OCI-M1 (cell line): ENCODE measurements at regions not wholly inside any gene's neighbourhood (a gene's known extent, or its start where the extent isn't known, plus 50 kb on each side); places are given as distances from the start of the nearest gene placed in this dataset.

ENCODE experiments used
- DNase-seq: peaks from one replicate; lab custom pipeline; 2025; lab: John Stamatoyannopoulos, UW

DNA sequence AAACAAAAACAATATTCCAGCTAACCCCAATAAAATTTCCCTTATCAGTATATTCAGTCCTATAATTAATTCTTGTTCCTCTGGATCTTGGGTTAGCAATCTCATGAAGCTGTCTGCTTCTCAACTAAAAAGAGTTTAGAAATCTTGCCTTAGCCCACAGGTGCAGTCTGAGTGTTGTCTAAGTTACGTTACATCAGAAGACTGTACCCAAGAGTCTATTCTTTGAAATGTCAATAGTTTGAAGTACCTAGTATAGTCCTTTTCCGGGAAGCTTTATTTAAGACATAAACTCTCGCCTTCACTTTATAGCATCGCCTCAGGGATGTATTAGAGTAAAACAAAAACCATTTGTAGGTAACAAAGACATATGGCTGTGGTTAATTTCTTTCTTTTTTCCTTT is 465.1 kb downstream of the FUT8 start:
- no peak for DNase-seq

DNA sequence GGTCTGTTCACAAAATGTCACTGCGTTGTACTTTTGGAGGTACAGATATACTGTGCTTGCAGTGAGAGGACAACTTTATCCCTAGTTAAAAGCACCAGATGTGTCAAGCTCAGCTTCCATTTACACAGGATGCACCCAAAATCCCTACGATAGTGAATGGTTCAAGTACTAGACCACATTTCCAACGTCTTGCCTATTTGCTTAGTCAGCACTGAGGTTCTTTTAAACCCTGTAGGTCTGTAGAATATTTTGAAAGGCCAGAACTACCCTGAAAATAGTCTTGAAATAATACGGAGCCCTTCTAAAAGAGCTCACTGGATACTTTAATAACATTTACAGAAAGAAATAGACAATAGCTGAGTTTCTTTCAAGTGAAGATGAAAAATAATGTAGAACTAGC is 466.1 kb downstream of the FUT8 start:
- DNase-seq, result no peak

DNA sequence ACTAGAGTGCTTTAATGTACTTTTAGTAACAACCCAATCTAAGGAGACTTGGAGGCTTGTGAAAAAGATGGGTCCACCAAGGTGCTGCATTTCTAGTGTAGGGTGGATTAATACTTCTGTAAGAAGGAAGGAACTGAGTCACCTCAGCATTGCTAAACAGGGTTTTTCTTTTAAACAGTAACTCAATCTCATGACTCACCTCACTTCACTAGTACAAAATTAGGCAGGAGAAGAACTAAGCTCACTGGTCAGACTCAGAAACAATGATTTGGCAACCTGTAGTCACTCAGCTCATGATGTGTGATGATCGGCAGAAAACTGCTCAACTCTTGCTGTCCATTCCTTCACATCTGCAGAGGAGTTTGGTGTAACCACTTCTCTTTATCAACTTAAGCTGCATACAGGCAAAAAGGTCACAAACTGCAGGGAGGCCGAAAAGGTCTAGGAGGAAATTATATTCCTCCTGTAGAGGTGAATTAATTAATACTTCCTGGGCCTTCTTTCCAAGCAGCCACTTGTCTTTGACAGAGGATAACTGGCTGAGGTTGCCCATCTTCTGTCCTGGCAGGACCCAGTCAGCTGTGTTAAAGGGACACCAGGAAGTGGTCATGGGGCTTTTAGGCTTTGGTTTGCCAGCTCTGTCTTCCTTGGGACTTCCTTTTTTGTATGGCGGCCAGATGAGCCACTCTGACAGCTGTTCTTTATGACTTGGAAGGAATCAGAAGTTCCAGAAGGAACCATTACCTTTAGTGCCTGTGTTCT is 466.9 kb downstream of the FUT8 start:
- DNase-seq, result peak; percentile 41

DNA sequence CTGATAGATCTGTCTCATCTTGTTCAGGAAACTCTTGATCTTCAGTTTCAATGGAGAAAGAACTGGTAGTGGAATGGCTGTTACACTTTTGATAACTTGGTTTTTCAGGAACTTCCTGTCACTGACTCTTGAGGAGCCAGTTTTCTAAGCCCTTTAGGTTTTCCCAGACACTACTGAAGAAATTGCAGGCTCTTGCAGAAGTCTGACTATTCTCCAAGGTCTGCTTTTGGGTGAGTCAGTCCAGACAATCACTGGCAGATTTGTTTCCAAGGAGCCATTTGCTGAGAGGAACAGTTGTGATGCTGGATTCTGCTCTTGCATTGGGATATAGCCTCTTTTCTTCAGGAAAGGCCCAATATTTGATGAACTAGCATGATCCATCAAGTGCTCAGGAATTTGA is 468.0 kb downstream of the FUT8 start:
- no peak for DNase-seq

DNA sequence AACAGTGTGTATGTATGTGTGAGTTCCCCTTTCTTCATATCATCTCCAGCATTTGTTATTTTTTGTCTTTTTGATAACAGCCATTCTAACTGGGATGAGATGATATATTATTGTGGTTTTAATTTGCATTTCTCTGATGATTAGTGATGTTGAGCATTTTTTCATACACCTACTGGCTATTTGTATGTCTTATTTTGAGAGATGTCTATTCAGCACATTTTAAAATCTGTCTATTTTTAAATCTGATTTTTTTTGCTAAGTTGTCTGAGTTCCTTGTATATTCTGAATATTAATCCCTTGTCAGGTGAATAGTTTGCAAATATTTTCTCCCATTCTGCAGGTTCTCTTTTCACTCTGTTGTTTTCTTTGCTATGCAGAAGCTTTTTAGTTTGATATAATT is 469.1 kb downstream of the FUT8 start:
- no peak for DNase-seq

DNA sequence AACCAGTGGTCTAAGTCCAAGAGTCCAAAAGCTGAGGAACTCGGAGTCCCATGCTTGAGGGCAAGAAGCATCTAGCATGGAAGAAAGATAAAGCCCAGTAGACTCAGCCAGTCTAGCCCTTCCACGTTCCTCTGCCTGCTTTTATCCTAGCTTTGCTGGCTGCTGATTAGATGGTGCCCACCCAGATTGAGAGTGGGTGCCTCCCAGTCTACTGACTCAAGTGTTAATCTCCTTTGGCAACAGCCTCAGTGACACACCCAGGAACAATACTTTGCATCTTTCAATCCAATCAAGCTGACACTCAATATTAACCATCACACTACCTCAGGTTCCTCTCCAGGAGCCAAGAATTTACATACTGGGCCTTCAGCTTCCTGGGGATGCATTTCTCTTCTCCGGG is 476.1 kb downstream of the FUT8 start:
- DNase-seq, result no peak

DNA sequence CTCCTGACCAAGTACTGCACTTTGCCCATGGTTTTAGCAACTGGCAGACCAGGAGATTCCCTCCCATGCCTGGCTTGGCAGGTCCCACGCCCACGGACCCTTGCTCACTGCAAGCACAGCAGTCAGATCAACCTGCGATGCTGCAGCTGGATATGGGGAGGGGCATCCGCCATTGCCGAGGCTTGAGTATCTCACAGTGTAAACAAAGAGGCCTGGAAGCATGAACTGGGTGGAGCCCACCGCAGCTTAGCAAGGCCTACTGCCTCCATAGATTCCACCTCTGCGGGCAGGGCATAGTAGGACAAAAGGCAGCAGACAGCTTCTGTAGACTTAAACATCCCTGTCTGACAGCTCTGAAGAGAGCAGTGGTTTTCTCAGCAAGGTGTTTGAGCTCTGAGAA is 479.8 kb downstream of the FUT8 start:
- no peak for DNase-seq

DNA sequence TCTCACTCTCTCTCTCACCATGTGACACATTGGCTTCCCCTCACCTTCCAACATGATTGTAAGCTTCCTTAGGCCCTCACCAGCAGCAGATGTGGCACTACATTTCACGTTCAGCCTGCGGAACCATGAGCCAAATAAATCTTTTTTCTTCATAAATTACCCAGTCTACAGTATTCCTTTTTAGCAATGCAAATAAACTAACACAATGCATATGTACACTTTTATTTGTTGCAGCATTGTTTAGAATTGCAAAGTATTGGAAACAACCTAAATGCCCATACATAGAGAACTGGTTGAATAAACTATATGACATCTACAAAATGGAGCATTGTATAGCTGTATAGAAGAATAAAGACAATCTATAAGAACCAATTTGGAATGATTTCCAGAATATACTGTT is 487.6 kb downstream of the FUT8 start:
- no peak for DNase-seq

DNA sequence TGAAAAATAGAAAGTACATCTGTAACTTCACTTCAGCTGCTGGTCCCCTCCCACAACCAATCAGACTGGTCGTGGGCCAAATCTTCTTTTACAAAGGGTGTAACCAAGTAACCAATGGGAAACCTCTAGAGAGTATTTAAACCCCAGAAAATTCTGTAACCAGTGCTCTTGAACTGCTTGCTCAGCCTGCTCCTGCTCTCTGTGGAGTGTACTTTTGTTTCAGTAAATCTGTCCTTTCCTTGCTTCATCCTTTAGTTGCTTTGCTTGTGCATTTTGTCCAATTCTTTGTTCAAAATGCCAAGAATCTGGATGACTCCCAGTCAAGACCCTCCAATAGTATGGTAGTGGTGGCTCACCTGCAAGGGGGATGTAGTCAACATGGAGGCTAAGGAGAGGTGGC is 489.1 kb downstream of the FUT8 start:
- DNase-seq, result no peak

DNA sequence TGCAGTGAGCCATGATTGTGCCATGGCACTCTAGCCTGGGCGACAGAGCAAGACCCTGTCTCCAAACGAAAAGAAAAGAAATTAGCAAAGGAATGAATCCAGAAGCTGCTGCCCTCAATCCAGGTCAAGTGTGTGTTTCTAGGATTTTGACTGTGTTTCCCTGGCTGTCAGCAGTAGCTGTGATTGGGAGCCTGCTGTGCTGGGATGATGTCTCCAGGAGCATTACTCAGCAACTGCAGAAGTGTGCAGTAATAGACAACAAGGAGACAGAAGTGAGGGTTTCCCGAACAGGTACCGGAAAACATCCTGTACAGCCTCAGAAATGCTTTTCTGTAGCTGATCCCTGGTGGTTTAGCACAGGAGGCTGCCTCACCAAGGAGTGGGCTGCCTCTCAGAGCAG is 492.5 kb downstream of the FUT8 start:
- DNase-seq, result no peak

DNA sequence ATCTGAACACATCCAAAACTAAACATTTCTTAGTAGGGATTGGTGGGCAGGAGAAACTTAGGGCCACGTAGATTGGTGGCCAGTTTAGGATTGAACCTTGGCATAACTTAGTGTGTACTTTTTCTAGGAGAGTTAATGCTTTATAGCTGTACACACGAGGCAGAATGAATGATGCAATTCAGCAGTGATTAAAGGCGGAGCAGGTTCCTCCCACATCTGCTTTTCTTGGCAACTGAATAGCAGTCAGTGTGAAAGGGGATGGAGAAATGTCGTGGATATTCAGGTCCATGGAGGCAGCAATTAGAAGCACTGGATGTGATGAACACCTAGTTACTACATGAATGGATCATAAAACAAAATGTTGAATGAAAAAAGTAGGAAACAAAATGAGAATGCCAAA is 493.8 kb downstream of the FUT8 start:
- no peak for DNase-seq

DNA sequence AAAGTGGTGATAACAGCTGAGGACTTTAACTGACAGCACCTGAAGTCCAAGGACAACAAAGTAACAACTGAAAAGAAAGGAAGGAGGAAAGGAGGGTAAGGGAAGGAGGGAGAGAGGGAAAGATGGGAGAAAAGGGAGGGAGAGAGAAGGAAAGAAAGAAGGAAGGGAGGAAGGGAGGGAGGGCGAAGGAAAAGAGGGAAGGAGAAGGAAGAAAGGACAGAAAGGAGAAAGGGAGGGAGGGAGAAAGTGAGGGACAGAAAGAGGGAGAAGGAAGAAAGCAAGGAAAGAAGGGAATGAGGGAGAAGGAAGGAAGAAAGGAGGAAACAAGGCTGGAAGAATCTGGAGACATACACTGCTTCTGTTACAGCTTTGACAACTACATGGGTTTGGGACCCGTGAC is 494.4 kb downstream of the FUT8 start:
- DNase-seq, result no peak

DNA sequence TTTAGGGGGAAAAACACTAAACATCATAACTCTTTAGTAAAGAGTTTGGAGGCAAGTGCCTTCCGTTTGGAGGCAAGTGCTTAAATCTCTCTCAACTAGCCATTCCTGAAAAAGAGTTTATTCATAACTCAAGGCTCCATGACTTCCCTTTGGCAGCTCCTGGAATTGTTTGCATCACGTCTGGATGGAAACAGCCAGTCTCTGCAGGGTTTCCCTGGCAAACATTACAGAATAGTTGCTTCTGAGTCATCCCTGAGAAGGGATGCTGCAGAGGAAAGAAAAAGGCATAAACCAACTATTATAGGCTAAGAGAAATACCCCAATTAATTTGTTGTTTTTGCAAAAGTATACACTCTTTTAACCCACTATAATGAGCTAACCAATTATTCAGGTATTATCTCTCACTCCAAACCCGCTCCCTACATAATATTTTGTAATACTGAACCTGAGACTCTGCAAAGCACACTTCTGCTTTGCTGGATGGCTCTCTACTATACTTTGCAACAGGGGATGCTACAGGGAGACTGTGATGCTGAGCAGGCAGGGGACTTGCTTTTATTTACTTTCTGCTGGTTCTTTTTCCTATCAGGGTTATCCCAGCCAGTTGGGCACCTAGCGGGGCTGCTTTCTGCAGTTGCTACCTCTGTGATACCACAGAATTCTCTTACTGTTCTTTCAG is 497.7 kb downstream of the FUT8 start:
- DNase-seq, result no peak

DNA sequence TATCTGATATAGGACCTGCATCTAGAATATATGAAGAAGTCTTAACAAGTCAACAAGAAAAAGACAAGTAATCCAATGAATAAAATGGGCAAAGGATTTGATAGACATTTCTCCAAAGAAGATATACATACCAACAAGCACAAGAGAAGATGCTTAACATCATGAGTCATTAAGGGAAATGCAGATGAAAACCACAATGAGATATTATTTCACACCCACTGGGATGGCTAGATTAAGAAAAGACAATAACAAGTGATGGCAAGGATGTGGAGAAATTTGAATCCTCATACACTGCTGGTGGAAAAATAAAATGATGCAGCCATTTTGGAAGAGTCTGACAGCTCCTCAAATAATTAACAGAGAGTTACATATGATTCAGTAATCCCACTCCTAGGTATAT is 502.6 kb downstream of the FUT8 start:
- no peak for DNase-seq

DNA sequence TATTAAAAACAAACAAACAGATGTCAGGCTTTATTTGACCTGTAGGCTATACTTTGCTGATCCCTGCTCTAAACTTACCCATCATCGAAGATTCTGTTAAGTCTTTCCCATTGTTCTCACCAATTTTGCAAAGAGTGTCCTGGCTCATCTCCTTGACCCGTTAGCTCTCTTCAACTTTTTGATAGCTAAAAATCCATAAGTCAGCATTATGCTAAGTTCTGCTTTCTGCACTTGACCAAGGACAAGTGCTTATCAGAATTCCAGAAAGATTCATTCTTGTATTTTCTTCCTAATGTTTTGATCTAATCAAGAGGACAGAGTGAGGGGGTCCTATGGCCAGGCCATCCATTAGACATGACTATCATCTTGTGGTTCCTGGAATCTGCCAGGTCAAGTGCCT is 503.5 kb downstream of the FUT8 start:
- DNase-seq, result no peak

DNA sequence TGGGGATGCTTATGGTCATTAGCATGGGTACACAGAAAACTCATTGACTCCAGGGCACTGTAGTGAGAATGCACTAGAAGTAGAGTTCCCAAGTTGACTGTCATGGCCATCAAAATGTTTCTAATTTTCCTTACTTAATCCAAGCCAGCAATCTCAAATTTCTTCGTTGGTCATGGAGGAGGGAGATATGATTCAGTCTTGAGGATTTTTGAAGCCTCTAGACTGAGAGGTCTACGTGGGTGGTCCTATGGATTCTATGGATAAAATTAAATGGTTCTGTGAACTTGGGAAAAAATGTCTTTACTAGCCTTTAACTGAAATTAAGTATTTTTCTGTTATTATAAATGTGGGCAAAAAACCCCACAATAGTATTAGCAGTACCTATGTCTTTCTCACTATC is 508.5 kb downstream of the FUT8 start:
- DNase-seq, result no peak

DNA sequence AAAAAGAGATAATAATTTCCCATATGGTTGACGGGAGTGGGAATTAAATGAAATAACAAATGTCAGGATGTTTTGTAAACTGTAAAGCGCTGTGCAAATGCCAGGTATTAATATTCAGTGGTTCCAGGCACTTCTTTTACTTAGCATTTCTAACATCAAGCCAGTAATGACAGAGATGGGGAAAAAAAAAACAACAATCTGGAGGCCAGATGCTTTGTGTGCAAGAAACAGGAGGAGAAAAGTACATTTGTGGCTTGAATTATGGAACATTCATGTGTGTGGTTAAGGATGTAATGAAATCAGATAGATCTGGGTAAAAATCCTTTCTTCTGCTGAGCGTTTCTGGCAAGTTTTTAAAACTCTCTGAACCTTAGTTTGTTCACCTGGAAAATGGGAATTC is 509.6 kb downstream of the FUT8 start:
- no peak for DNase-seq

DNA sequence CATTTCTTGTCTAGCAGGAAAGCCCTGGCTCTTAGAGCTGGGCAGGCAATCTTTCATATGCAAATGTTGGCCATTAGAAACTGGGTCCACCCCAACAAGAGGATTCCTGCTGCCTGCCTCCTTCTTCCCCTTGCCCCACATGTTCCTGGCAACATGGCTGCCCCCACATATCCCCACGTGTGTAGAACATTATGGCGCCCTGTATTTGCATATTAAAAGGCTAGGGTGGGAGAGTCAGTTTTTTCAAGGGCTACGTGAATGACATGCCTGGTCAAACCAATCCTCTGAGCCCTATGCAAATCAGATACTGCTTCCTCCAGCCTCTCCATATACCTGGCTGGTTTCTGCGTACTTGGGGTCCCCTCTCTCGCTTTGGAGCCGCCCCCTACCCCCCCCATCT is 514.0 kb downstream of the FUT8 start:
- DNase-seq, result no peak

DNA sequence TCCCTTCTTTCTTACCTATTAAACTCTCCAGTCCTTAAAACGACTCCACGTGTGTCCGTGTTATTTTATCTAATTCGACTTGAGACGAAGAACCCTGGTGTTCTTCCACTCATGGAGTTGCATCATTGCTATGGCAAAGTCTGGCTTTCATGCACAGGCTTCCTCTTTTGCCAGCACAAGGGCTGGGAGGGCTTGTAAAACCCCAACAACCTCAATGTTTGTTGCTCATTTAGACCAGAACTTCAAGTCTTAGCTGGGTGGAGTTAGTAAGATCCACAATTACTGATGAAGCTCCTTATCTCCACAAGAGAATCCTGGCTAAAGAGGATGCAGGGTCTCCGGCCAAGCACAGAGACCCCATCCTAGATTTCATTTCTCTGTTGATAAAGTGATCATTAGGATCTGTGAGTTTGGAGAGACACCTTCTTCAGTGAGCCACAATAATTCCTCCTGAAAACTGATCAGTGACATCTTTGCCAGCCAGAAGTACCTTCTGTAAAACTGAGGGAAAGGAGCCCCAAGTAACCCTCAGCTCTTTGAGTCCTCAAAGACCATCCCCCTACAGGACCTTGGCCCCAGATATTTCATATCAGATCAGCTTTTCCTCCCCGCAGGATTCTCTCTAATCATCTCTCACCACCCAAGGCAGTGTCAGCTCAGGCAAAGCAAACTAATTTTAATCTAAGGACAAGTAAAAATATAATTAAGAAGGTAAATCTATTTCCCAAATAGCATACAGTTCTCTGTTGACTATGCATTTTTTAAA is 514.6 kb downstream of the FUT8 start:
- DNase-seq, result peak; percentile 55

DNA sequence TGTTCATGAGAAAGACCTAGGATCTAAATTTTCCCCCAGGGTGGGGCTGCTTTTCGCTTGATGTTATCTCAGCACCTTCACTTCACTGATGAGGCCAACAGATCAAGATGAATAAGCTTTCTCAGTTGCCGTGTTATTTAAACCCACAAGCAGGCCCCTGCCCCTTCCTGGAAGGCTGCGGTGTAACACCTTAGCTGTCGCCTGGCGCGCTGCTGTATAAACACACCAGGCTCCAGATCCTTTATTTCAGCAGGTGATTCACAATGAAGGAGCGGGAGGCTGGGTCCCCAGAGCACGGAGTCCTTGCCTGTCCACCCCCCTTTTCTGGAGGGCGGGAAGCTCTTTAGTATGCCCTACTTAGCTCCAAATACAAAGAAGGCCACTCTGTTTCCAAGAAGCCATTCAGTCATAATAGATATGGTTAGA is 515.4 kb downstream of the FUT8 start:
- peak; percentile 15 for DNase-seq

DNA sequence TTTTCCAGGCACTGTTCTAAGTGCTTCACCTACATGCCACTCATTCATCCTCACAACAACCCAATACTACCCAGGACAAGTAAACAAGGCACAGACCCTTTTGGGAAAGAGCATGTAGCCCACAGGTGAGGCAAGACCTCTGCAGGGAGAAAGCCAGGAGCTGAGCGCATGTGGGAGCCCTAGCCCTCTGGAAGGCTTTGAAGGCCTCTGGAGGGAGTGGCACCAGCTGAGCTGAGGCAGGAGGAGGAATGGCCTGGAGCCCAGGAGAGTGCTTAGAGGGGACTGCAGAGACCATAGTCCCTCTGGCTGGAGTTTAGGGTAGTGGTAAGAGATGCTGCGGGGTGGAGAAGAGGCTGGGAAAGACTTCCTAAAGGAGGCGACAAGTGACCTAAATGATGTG is 516.5 kb downstream of the FUT8 start:
- DNase-seq, result no peak

DNA sequence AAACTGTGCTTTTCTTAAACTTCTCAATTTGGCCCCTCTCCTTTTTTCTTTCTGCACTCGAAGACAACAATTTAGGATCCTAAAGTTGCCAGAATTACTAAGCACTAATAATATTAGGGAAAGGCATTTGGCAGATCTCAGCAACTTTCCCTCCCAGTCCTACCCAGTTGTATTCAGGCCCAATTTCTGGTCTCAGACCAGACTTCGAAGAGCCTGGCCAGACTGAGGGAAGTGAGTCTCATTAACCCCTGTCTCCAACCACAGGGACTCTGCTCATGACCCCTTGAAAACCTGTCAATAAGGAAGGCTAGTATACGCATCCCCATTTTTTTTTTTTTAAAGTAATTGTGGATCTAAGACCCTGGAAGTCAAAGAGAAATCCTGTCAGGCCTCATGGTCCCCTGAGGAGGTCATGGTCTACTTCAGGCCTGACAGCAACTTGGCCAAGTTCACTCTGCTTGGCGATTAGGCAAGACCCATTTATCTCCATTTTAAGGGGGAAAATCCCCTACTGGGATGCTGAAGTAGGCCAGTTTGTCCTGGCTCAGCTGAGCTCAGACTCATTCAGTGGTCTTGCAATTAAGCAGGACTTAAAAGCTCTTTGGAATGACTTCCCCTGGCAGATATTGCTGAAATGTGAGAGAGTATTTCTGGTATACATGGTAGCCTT is 521.0 kb downstream of the FUT8 start:
- no peak for DNase-seq

DNA sequence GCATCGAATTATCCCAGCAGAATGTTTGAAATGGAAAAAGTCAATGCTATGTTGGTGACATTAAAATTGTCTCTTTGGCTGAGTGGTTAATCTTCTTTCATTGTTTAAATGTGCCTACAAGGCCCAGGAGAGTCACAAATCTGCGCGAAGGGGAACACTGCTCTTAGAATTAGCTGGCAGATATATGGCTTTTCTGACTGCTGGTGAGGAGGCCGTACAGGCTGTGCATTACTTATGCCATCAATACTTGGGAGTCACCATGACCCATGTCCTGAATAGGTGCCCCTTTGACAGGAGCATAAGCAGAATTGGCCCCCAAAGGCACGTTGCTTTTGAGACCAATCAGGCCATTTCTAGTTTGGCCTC is 521.5 kb downstream of the FUT8 start:
- no peak for DNase-seq
